ENCODE measurements at regions not wholly inside any gene's neighbourhood (a gene's known extent, or its start where the extent isn't known, plus 50 kb on each side); places are given as distances from the start of the nearest gene placed in this dataset.

DNA sequence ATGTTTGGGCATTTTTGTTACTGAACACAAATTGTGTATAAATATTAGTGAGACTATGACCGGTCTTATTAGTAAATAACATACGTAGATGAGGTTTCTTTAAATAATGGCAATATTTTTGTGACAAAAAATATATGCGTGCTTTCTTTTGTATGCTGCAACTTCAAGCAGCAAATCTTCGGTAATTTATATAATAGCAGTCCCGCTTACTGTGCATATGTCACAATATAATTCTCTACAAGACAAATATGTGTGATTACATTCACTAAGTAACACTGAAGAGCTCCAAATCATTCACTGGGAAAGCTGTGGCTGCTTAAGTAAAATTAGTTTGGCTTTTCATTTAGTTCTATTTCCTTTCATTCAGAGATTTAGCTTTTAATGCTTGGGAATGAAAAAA, 376.0 kb downstream of the CYLC2 start:
- TF ChIP-seq CTCF (conservative IDR thresholded peaks at IDR 0.05) (no peak), EZH2 (IDR thresholded peaks at IDR 0.05; ENCODE audit: low read depth) (no peak)

Measured in PC-9 (cell line).